ENCODE measurements at regions not wholly inside any gene's neighbourhood (a gene's known extent, or its start where the extent isn't known, plus 50 kb on each side); places are given as distances from the start of the nearest gene placed in this dataset.
"Not testable (repeated sequence)": the region's sequence is repeated elsewhere in the genome, so short reads cannot be mapped to it uniquely, and the experiment has no call there.

GRCh38 chr6:1230281-1230680 is 81.6 kb upstream of the FOXQ1 start:
- no peak for DNase-seq

- DNase-seq, result no peak
Measured at GRCh38 chr6:1229808-1230207, 82.1 kb upstream of the FOXQ1 start.

DNA sequence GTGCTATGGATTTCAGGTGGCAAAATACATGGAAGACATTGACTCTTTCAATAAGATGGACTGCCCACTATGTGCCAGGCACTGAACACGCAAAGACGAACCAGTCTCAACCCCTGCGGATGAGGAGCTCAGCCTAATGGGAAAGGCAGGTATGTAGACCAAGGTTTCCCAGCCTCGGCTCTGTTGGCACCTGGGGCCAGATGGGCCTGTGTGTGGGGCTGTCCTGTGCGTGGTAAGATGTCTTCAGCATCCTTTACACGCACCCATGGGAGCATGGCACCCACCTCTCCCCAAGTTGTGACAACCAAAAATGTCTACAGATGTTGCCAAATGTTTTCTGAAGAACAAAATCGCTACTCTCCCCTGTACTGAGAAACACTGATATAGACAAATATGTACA is 82.6 kb upstream of the FOXQ1 start:
- DNase-seq, result no peak

DNA sequence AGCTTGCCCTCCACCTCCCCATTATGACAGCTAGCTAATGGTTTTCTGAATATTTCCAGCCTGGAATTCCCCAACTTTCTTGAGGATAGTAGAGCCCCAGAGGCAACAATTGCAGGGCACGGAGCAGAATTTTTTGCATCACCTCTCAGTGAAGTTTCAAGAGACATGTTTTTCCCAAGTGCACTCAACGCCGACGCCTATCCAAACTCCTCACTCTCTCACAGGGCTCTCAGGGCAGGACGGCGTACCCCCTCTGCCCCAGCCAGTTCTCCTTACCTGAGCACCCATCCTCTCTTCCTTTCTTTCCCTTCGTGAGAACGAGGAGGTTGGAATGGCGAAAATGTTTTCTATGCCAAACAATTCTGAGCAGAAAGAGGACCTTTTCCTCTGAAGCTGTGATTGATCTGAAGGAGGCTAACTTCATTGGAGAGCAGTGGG is 83.1 kb upstream of the FOXQ1 start:
- no peak for DNase-seq

DNA sequence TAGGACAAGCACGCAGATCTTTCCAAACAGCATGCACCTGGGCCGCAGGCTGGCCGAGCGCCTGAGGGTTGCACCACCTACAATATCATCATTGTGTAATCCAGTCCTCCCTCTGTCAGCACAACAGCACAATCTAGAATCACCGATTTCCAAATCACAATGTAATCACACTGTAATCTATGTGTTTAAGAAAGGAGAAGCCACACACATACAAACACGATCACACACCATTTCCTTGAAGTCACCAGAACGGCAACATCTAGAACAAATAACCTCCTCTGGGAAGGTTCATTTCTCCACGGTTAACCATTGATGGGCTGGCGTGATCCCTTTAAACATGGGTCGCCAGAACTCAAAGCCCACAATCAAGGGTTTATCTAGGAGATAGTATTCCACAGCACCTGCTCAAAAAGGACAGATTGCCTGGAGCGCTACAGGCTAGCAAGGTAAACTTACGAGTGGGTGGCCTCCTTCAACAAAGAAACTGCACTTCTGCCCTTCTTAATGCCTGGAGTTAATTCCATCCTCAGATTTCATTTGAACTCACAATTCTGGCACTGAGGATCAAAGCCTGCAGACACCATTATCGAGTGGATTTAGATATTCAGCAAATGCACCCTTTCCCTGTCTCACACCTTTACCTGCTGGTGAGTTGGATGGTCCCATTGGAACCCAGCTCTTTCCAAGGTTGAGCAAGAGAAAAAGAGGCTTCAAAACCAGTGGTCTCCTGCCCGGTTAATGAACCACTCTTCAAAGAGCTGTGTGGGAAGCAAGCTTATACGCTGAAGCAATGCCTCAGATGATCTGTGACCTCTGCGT is 83.8 kb upstream of the FOXQ1 start:
- DNase-seq, result no peak

DNA sequence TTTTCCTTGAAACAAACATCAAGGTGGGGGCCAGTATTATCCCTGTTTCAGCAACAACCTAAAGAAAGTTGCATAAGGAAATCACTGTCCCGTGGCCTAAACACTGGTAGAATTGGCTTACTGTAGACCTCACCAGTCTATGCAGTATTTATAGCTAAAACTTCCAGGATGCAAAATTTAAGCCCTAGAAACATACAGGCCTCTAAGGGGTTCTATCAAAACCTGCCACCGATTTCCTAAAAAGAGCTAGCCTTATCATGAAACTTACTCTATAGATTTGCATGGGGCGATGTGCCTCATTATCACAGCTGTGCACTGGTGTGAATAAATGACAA is 84.3 kb upstream of the FOXQ1 start:
- DNase-seq, result no peak

DNA sequence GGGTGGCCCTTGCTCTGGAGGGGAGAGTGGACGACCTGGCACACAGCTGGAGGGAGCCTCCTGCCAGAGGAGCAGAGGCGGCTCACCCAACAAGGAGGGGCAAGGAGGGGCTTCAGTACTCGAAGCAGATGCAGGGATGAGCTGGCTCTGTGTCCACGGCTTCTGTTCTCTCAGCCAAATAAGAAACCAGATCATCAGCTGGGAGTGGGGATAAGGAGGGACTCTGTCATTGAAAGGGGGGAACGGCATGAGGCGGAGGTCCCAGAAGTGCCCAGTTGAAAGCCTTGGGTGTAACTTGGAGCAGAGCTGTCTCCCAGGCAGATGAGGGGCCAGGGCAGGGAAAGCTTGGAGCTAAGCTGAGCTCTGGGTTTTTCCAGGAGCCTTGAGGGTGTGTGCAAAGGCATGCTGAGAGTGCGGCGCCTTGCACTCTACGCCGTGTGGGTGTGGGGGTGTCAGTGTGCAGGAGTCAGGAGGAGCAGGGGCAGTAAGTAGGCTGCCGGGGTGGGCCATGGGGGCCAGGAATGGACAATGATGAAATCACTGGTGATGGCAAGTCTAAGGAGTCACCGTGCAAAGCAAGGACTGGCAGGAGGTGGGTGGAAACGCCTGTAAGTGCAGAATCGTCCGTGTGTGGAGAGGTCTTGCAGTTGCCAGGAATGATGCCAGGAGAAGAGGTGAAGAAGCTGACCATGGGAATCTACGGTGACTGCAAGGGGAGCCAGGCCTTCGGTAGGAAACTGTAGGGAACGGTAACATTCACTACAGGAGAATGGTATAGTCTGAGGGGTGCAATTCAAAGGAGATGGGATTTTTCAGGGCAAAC is 85.4 kb upstream of the FOXQ1 start:
- DNase-seq, result no peak

GRCh38 chr6:1224514-1224913 is 87.4 kb upstream of the FOXQ1 start:
- no peak for DNase-seq

- no peak for DNase-seq
Measured at GRCh38 chr6:1222728-1223595, 88.9 kb upstream of the FOXQ1 start.

DNA sequence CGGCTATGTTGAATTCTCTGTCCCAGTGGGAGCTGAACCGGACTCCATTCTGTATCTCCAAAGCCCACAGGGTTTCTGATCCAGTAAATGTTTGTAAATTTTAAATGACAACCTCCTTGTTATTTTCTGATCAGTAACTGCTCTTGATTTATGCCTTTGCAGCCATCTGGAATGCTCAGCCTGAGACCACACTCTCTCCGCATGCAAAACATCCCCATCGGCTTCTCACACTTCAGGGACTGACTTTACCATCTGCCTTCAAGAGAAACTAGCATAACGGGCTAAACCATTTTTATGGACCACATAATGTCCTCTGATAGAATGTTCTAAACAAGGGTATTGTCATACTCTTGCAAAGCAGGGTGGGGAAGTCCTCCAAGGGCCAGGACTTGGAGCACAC is 94.5 kb upstream of the FOXQ1 start:
- DNase-seq, result no peak

DNA sequence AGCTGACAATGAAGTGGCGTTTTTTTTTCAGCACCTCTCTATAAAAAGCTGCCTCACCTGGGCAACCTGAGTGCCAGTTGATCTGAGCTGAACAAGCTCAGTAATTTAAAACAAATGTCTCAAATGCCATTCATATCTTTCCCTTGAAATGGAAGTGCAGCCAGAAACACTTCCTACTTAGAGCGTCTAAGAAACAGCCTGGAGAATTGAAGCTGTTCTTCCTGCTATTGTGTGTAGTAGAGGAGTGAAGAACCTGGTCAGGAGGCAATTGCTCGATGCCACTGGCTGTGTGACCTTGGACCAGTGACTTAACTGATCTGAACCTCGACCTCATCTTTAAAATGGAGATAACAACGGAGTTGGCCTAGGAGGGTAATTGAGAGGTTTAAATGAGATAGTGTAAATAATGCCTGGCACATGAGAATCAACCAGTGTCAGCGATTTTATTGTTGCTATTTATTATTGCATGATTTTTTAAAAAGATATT is 95.4 kb upstream of the FOXQ1 start:
- no peak for DNase-seq

DNA sequence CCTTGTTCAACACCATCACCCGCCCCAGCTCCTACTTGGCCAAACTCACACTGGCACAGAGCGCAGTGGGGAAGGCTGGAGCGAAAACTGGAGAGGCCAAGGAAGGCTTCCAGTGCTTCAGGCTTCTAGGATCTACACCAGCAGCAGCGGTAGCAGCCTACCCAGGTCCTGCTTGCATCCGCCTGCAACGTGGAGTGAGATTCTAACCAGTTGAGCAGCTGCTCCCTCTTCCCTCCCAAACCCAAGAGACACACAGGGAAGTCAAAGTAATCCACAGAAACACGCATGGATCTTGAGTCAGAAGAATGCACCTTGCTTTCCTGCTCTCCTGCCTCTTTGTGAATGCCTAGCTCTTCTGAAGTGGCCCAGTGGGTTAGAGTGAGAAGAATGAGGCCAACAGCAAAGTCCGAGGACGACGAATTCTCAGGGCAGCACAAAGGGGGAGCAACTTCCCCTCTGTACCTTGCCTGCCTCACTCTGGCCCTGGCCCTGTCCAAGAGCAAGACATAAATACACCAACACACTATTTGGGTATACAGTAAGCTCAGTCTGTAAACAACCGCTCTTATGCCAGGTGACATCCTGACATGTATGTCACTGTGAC is 95.9 kb upstream of the FOXQ1 start:
- no peak for DNase-seq

- no peak for DNase-seq
Measured at GRCh38 chr6:1215023-1215422, 96.9 kb upstream of the FOXQ1 start.

DNA sequence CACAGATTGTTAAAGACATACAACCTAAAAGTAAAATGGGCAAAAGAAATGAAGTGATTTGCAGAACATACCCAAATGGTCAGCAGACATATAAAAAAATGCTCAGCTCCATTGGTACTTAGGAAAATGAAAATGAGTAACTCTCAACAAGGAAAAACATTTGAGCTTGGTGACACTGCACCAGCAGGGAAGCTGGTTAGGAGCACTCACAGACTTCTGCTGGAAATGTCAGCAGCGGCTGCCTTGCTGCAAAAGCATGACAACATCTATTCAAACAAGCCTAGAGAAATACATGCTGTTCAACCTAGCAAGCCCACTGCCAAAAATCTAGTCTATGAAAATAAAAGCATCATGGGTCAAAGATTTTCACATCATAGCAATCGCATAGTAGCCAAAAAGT is 99.0 kb upstream of the FOXQ1 start:
- DNase-seq, result no peak

GRCh38 chr6:1212138-1212537 is 99.8 kb upstream of the FOXQ1 start:
- not testable (repeated sequence) for DNase-seq

- DNase-seq, result not testable (repeated sequence)
Measured at GRCh38 chr6:1210631-1211030, 101.3 kb upstream of the FOXQ1 start.

DNA sequence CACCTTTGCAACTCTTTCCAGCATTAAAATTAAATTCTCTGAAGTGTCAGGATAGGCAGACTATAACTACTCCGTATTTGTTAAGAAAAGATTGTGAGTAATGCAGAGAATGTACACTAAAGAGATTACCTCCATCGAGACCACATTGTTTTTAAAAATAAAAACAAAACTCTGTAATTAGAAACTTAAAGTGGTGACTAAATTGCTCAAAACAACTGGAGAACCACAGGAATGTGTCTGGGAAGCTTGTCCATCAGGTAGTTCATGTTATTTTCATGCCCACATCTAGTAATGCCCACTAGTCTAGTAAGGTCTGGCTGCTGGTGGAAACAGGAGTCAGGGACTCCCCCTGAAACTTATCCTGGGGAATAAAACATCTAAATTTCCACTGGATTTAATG is 103.0 kb upstream of the FOXQ1 start:
- no peak for DNase-seq

DNA sequence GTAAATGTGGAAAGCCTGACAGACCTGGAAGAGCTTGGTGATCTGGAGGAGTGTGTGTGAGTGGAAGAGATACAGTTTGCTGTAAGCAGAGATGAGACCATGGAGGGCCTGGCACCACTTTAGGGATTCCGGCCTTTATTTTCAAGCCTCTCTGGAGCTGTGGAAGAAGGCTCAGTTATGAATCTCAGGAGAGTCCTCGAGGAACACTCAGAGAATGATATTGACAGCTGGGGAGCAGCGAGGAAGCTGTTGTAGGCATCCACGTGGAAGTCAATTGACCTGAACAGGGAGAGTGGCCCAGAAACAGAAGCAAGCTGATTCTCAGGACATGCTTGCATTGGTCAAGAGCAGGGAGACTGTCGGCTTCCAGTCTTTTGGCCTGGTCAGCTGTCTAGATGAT is 108.4 kb upstream of the FOXQ1 start:
- no peak for DNase-seq

DNA sequence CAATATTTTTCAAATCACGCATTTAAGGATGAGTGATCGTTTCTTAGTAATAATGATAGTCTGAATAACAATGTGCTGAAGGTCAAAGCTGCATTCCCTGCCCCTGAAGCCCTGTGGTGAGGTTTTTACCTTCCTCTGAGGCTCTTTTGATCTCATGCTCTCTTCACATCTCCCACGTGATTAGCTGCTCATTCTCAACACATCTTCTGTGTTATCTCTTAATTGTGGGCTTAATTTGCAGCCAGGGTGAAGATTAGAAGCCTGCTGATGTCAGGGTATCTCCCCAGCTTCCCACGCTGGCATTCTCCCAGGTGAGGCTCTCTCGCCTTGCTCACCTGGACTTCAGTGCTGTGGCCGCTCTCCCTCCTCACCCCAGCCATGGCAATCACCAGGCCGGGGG is 109.7 kb upstream of the FOXQ1 start:
- DNase-seq, result no peak

DNA sequence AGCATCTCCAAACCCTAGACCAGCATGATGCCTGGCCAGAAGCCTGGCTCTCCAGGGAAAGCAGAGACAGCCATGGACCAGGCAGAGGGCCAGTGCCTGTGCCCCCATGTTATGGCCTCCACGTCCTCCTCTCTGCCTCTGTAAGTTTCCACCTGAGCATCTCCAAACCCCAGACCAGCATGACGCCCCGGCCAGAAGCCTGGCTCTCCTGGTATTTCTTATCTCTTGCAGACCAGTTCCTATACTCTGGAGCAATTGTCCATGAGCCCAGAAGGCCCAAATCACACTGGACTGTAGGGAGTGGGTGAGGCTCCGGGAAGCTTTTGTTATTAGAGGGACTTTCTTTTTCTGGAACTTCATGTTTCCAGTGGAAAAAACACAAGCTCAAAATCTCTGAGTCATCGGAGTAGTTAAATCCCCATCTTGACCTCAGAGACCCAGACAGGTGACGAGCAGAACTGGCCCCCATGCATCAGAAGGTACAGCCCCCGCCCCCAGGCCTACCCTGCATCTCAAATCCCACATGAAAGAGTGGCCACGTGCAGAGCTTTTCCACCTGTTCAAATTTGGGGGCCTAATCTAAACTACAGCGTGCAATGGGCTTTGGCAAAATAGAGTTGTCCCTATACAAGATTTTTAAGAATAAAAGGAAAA is 110.2 kb upstream of the FOXQ1 start:
- DNase-seq, result no peak

DNA sequence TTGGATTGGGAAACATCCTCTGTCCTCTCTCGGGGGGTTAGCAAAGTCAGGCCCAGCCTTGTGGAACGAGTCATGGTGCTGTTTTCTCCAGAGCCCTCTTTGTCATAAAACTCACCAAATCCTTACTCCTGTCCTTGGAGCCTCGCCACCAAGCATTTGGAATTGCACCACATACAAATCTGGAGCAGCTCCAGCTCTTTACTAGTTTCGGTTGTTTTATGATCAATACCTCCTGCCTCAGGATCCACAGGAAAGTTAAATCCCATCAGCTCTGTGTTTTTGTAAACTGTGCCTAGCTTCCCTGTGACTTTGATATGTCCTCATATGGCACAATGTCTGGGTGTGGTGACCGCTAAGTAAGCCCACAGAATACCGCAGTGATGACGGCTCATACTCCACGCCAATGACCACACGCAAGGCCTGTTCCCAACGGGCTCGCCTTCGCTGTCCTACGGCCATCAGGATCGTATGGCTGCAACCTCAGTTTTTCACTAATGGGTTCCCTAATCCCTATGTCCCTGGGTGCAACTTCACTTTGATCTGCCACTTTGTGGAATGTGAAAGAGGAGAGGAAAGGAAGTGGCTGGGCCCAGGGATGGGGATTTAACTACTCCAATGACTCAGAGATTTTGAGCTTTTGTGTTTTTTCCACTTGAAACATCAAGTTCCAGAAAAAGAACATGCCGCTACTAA is 111.3 kb upstream of the FOXQ1 start:
- DNase-seq, result no peak

DNA sequence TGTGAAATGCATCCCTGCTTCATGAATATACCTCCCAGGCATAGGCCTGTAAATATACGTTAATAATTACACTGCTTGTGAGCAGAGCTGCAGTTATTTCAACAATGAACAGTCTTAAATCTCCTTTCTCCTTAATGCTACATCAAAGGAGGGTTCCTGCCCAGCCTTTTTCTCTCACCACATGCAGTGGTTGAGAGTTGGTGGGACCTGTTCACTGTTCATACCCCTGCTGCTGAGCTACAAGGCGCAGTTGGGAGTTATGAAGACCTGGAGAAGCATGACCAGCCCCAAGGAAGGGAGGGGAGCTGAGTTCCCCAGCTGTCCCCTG is 111.9 kb upstream of the FOXQ1 start:
- DNase-seq, result no peak
